Fibroblast of villous mesenchyme (primary cell): ENCODE measurements at regions not wholly inside any gene's neighbourhood (a gene's known extent, or its start where the extent isn't known, plus 50 kb on each side); places are given as distances from the start of the nearest gene placed in this dataset.

Experiments
- DNase-seq: peaks from one replicate; pipeline ENCODE4 v3.0.0-alpha.2; 2010; ENCODE audit warnings: low read depth
- H3K4me3 ChIP-seq: 2 replicates; pipeline ENCODE4 v1.5.1; 2011; ENCODE audit warnings: low read depth, mild to moderate bottlenecking, low read length
- TF ChIP-seq, protein P1 (sequence below): IDR thresholded peaks from 2 replicates; pipeline ENCODE4 v1.5.1; 2012; ENCODE audit warnings: low read depth, mild to moderate bottlenecking, low read length; ENCODE audit not compliant: insufficient read depth

DNA sequence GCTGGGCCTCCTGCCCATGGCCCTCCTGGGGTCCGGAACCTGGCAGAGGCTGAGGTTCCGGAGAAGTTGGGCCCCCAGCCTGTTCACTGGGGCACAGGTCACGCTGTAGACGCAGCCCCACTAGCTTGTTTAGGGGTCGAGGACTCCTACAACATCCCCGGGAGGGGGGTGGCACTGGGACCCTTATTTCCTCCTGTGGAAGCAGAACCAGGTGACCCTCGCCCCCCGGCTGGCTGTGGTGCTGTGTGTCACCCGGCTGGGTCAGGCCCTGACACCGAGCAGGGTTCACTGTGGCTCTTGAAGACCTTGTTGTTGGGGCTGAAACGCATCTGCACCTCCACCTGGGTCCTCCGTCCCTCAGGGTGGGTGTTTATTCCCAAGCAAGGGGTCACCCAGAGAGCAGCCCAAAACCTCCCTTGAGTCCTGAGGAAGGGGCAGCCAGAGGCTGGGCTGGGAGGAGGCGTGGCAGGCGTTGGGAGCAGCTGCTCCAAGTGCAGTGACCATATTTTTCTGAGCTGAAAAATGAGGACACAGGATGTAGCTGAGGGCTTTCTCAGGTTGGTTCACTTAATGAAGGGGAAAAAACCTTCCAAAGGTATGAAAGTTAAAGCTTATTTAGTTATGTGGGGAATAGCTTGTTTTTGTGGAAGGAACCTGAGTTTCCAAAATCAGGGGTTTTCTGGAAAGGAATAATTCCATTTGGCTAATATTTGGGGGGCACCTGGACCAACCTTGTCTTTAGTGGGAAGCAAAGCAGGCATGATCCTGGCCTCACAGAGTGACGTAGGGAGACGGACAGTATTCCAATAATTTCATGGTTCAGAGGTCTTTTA, 164.7 kb upstream of the IER5L start:
- TF ChIP-seq, protein P1, sequence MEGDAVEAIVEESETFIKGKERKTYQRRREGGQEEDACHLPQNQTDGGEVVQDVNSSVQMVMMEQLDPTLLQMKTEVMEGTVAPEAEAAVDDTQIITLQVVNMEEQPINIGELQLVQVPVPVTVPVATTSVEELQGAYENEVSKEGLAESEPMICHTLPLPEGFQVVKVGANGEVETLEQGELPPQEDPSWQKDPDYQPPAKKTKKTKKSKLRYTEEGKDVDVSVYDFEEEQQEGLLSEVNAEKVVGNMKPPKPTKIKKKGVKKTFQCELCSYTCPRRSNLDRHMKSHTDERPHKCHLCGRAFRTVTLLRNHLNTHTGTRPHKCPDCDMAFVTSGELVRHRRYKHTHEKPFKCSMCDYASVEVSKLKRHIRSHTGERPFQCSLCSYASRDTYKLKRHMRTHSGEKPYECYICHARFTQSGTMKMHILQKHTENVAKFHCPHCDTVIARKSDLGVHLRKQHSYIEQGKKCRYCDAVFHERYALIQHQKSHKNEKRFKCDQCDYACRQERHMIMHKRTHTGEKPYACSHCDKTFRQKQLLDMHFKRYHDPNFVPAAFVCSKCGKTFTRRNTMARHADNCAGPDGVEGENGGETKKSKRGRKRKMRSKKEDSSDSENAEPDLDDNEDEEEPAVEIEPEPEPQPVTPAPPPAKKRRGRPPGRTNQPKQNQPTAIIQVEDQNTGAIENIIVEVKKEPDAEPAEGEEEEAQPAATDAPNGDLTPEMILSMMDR = no peak
- no peak overlapping the region for H3K4me3 ChIP-seq
- DNase-seq = no peak

DNA sequence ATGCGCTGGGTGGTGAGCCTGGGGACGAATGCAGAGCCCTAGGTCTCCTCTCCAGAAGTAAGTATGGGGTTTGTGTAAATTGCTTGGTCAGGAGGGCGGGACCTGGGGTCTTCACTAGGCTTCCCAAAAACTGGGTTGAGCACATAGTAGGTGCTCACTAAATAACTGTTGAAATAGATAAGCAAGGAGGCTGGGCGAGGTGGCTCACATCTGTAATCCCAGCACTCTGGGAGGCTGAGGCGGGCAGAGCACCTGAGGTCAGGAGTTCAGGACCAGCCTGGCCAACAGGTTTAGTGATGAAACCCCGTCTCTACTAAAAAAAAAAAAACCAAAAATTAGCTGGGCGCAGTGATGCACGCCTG, 163.9 kb upstream of the IER5L start:
- no peak for DNase-seq
- TF ChIP-seq, protein P1 = no peak
- no peak overlapping the region for H3K4me3 ChIP-seq

DNA sequence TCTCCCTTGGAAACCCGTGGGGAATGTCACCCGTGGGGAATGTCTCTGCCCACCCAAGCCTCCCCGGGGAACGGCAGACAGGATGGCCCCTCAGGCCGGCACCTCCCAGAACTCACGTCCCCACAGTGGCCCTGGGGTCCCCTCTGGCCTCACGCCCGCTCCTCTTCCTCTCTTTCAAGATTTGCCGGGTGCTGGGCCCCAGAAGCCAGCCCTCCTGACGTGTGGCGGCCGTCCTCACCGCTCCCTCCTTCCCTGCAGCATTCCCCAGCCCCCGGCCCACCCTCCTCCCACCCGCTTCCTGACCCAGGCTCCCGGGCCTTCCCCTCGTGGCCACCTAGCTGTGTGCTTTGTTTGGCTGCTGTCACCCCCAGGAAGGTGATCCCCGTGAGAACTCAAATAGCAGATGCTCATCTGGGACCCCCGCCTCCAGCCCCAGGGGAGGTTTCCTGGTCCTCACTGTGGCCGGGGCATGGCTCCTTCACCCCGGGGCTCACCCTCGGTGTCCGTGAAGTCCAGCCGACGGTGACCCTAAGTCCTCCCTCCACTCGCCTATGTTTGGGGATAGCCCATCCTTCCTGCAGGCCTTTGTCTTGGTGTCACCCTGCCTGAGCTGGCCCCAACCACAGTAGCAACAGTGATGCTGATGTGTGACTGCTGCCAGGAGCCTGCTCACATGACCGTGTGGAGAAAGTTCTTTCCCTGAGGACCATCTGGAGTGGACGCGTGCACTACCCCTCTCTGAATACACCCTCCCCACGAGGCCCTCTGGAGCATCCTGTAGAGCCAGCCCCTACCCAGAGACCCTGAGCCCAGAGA, 163.3 kb upstream of the IER5L start:
- H3K4me3 ChIP-seq = no peak overlapping the region
- DNase-seq = no peak
- TF ChIP-seq, protein P1 = no peak

DNA sequence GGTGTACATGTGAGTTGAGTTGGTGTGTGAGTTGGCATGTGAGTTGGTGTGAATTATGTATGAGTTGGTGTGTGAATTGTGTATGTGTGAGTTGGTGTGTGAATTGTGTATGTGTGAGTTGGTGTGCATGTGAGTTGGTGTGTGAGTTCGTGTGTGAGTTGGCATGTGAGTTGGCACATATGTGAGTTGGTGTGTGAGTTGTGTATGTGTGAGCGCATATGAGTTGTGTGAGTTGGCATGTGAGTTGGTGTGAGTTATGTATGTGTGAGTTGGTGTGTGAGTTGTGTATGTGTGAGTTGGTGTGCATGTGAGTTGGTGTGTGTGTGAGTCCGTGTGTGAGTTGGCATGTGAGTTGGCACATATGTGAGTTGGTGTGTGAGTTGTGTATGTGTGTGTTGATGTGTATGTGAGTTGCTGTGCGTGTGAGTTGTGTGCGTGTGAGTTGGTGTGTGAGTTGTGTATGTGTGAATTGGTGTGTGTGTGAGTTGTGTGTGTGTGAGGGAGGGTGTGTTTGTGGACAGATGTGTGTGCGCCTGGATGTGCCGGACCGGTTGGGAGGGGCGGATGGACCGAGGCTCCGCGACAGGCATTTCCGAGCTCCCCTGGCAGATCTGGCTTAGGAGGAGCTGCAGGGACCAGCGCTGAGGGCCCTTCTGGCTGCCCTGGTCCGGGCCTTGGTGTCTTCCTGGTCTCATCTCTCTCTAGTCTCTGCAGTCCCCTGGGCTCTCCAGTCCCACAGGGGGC, 162.5 kb upstream of the IER5L start:
- TF ChIP-seq, protein P1 = no peak
- no peak for DNase-seq

DNA sequence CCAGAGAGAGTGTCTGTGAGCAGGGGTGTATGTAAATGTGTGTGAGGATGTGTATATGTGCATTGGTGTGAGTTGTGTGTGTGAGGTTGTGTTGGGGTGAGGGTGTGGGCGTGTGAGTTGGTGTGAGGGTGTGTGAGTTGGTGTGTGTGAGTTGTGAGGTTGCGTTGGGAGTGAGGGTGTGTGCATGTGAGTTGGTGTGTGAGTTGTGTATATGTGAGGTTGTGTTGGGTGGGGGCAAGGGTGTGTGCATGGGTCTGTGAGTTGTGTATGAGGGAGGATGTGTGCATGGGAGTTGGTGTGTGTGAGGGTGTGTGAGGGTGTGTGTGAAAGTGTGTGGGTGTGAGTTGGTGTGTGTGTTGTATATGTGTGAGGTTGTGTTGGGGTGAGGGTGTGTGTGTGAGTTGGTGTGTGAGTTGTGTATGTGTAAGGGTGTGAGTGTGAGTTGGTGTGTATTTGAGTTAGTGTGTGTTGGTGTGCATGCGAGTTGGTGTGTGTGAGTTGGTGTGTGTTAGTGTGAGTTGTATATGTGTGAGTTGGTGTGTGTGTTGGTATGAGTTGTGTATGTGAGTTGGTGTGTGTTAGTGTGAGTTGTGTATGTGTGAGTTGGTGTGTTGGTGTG, 161.6 kb upstream of the IER5L start:
- no peak for DNase-seq
- no peak overlapping the region for H3K4me3 ChIP-seq
- TF ChIP-seq, protein P1 = no peak

More for the DNA sequence above, 162.5 kb upstream of the IER5L start:
- H3K4me3 ChIP-seq = no peak overlapping the region

DNA sequence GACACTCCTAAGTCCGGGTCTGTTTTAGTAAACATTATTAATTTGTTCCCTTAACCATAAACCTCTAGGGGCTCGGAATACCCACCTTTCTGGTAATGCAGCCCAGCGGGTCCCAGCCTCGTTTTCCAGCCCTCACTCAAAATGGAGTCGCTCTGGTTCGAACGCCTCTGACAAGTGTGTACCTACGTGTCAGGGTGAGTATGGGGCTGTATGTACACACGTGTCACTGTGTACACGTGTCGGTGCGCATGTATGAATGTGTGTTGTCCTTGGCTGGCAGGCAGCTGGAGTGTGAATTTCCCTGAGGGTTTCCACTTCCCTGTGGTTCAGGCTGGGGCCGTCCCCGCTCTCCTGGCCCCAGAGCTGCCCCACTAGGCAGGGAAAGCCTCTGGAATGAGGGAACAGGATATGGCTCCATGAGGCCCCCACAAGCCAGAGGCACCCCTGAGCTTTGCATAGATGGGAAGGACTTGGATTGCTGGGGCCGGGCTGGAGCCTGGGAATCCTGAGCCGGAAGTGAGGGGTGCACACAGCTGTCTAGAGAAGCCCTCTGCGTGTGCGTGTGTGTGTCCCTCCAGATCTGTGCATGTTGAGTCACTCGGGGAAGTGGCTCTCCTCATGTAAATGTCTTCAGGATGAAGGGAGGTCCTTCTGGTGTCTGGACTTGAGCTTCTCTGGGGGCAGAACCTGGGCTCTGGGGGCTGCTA, 160.8 kb upstream of the IER5L start:
- TF ChIP-seq, protein P1 = no peak

More for the DNA sequence above, 160.8 kb upstream of the IER5L start:
- peak; percentile 57 for DNase-seq
- H3K4me3 ChIP-seq = no peak overlapping the region
